ENCODE measurements at regions not wholly inside any gene's neighbourhood (a gene's known extent, or its start where the extent isn't known, plus 50 kb on each side); places are given as distances from the start of the nearest gene placed in this dataset.

GRCh38 chr6:148110925-148111324 is 231.7 kb upstream of the SASH1 start (continued):
- no peak for TF ChIP-seq HMGXB4 (CRISPR knock-in tag; IDR thresholded peaks at IDR 0.05)

- Mint-ChIP-seq H3K4me1 (peaks cover 7% of the 10 kb centered on the region), H3K36me3 (no peaks in the 10 kb centered on the region), H3K9me3 (peaks cover 5% of the 10 kb centered on the region), H3K27ac (no peak overlapping the region), H3K27me3 (ENCODE audit: low read depth) (no peaks in the 10 kb centered on the region), H3K4me3 (no peak overlapping the region)
- ChIA-PET POLR2A (no interaction called here), CTCF (no interaction called here)
- no peak for DNase-seq (ENCODE audit: low spot score)
- no peak for ATAC-seq
- no peak for TF ChIP-seq AR (CRISPR knock-in tag; IDR thresholded peaks at IDR 0.05)
Observed at GRCh38 chr6:148112851-148113319, 229.8 kb upstream of the SASH1 start.

GRCh38 chr6:148116001-148116400 is 226.6 kb upstream of the SASH1 start:
- no peaks in the 10 kb centered on the region for H3K27me3 Mint-ChIP-seq (ENCODE audit: low read depth)
- ATAC-seq (no peak), DNase-seq (ENCODE audit: low spot score) (no peak)
- no peaks in the 10 kb centered on the region for H3K36me3 Mint-ChIP-seq
- no peaks in the 10 kb centered on the region for H3K9me3 Mint-ChIP-seq
- CTCF ChIA-PET: interaction anchor here (1.0 kb wide), 1 partner anchor 292 kb away, joined by 3 read pairs; no protein-coding TSS in a partner anchor
- no peak overlapping the region for H3K27ac Mint-ChIP-seq
- no peak for TF ChIP-seq USF2 (CRISPR knock-in tag; IDR thresholded peaks at IDR 0.05)
- TF ChIP-seq GABPB1 (CRISPR knock-in tag; IDR thresholded peaks at IDR 0.05): no peak
- TF ChIP-seq GTF2I (CRISPR knock-in tag; conservative IDR thresholded peaks at IDR 0.05): no peak
- no peak for TF ChIP-seq ZSCAN18 (CRISPR knock-in tag; IDR thresholded peaks at IDR 0.05)
- no peak for TF ChIP-seq KAT7 (CRISPR knock-in tag; IDR thresholded peaks at IDR 0.05; ENCODE audit: borderline replicate concordance)
- no peak for TF ChIP-seq NFE2L1 (CRISPR knock-in tag; IDR thresholded peaks at IDR 0.05)
- no peak for TF ChIP-seq TCF7 (CRISPR knock-in tag; IDR thresholded peaks at IDR 0.05; ENCODE audit: low read depth)
- TF ChIP-seq ZNF671 (CRISPR knock-in tag; IDR thresholded peaks at IDR 0.05): no peak
- TF ChIP-seq GRHL2 (CRISPR knock-in tag; IDR thresholded peaks at IDR 0.05; ENCODE audit: insufficient replicate concordance, severe bottlenecking): no peak
- TF ChIP-seq SOX15 (CRISPR knock-in tag; IDR thresholded peaks at IDR 0.05): no peak
- TF ChIP-seq CBFB (CRISPR knock-in tag; IDR thresholded peaks at IDR 0.05; ENCODE audit: low read depth): no peak
- no peak for TF ChIP-seq IRF2 (CRISPR knock-in tag; IDR thresholded peaks at IDR 0.05; ENCODE audit: borderline replicate concordance, low read depth)
- no peak for TF ChIP-seq NR2C2 (CRISPR knock-in tag; IDR thresholded peaks at IDR 0.05)
- no peak for TF ChIP-seq STAT6 (CRISPR knock-in tag; conservative IDR thresholded peaks at IDR 0.05; ENCODE audit: low read depth)
- no peak for TF ChIP-seq NFATC4 (CRISPR knock-in tag; IDR thresholded peaks at IDR 0.05)
- no peak for TF ChIP-seq JUN (CRISPR knock-in tag; IDR thresholded peaks at IDR 0.05)
- no peak for TF ChIP-seq TEAD4 (CRISPR knock-in tag; IDR thresholded peaks at IDR 0.05)
- no peak for TF ChIP-seq ELF4 (CRISPR knock-in tag; IDR thresholded peaks at IDR 0.05; ENCODE audit: low read depth)
- no peak for TF ChIP-seq ZMAT4 (CRISPR knock-in tag; IDR thresholded peaks at IDR 0.05)
- no peak for TF ChIP-seq ATF3 (CRISPR knock-in tag; conservative IDR thresholded peaks at IDR 0.05)
- H3K4me3 Mint-ChIP-seq: no peak overlapping the region
- POLR2A ChIA-PET: no interaction called here
- peaks cover 7% of the 10 kb centered on the region for H3K4me1 Mint-ChIP-seq
